ENCODE measurements at regions not wholly inside any gene's neighbourhood (a gene's known extent, or its start where the extent isn't known, plus 50 kb on each side); places are given as distances from the start of the nearest gene placed in this dataset.
"Not testable (repeated sequence)": the region's sequence is repeated elsewhere in the genome, so short reads cannot be mapped to it uniquely, and the experiment has no call there.

DNA sequence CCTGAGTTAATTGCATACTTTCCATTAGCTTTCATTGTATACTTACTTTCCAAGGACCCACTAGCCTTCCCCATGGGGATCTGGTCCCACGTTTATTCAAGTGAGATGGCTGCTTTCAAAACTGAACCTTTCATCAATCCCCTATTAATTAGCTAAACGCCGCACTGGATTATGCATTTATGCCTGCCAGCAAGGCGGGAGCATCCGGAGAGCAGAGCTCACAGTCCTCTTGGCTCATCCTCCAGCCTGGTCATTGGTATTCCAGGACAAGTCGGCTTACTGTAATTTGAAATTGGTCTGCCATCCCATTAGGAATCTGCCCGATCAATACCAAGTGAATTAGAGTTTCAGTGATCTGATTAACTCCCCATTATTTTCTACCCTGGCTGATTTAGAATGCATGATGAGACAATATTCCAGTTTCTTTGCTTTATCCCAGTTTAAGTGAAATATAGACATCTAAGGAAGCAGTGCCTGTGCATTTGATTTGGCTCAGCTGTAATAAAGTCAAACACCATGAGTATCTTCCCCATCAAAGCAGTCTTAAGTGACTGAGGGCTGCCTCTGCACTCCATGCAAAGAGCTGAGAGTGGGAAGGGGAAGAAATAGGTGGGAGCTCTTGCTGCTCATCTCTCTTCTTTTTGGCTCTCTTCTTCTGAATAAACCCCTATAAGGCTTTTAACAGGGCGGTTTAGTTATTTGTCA is 411.4 kb downstream of the GPAT3 start:
- in situ Hi-C loops (cut with HindIII; ENCODE audit: low sequenced_read_pairs): no loop called here
- TF ChIP-seq, protein P1, sequence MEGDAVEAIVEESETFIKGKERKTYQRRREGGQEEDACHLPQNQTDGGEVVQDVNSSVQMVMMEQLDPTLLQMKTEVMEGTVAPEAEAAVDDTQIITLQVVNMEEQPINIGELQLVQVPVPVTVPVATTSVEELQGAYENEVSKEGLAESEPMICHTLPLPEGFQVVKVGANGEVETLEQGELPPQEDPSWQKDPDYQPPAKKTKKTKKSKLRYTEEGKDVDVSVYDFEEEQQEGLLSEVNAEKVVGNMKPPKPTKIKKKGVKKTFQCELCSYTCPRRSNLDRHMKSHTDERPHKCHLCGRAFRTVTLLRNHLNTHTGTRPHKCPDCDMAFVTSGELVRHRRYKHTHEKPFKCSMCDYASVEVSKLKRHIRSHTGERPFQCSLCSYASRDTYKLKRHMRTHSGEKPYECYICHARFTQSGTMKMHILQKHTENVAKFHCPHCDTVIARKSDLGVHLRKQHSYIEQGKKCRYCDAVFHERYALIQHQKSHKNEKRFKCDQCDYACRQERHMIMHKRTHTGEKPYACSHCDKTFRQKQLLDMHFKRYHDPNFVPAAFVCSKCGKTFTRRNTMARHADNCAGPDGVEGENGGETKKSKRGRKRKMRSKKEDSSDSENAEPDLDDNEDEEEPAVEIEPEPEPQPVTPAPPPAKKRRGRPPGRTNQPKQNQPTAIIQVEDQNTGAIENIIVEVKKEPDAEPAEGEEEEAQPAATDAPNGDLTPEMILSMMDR (IDR thresholded peaks at IDR 0.05; ENCODE audit: low read depth, low read length): no peak
- H3K4me3 ChIP-seq (ENCODE audit: low read depth, low read length): no peak overlapping the region
- DNase-seq (ENCODE audit: low read depth, low spot score): no peak

DNA sequence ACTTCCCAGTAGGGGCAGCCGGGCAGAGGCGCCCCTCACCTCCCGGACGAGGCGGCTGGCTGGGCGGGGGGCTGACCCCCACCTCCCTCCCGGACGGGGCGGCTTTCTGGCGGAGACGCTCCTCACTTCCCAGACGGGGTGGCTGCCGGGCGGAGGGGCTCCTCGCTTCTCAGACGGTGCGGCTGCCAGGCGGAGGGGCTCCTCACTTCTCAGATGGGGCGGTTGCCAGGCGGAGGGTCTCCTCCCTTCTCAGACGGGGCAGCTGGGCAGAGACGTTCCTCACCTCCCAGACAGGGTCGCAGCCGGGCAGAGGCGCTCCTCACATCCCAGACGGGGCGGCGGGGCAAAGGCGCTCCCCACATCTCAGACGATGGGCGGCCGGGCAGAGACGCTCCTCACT is 407.8 kb downstream of the GPAT3 start:
- DNase-seq (ENCODE audit: low read depth, low spot score); in situ Hi-C loops (cut with HindIII; ENCODE audit: low sequenced_read_pairs); H3K4me3 ChIP-seq (ENCODE audit: low read depth, low read length): not testable (repeated sequence)

DNA sequence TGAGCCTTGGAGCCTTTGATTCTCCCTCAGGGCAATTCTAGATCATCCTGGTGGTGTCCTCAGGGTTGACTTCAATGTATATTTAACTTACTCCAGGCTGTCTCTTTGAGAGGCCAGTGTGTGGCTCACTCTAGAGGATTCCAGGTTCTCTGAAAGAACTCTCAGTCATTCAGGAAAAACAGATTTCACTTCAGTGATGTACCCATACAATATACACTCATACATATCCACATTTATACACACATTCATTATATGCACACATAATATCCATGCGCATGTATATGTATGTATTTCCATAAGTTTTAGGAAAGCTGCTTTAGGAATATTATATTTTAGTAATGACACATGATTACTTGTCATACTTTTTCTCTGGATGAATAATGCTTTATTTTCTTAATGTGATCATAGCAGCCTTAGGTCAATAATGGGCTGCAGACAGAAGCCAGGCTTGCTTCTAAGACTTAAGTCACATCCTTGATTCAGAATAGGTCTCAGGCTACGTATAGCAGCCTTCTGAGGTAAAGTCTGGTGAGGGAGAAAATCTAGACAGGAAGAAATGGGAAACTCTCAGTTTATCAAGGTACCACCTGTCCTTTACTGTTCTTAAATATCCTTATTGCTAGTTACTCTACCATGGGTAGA is 397.0 kb downstream of the GPAT3 start:
- in situ Hi-C loops (cut with HindIII; ENCODE audit: low sequenced_read_pairs): no loop called here
- TF ChIP-seq, protein P1 (IDR thresholded peaks at IDR 0.05; ENCODE audit: low read depth, low read length): no peak
- H3K4me3 ChIP-seq (ENCODE audit: low read depth, low read length): no peak overlapping the region
- no peak for DNase-seq (ENCODE audit: low read depth, low spot score)

DNA sequence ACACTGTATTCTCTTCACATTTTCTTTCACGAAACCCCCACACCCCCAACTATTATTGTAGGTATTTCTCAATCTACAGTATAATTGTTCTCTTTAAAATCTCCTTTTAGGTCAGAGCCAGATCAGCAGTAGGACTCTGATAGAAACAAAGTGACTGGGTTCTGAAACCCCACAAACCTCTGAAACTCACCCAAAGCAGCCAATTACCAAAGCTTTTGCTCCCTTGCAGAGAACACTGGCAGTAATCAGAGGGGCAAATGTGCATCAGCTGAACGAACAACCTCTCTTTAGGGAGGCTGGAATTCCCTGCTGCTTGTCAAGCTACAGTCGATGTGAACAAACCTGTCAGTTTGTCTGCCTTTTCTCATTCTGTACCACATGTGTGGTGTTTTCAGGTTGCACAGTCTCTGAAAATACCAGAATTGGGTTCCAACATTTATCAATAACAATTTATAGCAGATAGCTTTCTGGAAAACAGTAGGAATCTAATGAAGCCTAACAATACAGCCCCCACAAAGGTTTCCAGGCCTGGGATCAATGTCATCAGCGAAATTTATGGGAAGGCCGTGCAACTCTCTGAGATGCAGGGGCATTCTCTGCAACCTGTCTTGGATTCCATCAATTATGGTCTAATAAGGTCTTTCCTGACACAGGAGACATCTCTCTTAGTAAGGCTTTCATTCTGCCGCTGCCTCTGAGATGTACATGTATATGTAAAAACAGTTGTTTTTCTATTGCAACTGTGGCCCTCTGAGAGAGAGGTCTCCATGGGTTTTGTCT is 395.9 kb downstream of the GPAT3 start:
- no peak overlapping the region for H3K4me3 ChIP-seq (ENCODE audit: low read depth, low read length)
- in situ Hi-C loops (cut with HindIII; ENCODE audit: low sequenced_read_pairs): no loop called here
- no peak for DNase-seq (ENCODE audit: low read depth, low spot score)
- TF ChIP-seq, protein P1 (IDR thresholded peaks at IDR 0.05; ENCODE audit: low read depth, low read length): no peak

DNA sequence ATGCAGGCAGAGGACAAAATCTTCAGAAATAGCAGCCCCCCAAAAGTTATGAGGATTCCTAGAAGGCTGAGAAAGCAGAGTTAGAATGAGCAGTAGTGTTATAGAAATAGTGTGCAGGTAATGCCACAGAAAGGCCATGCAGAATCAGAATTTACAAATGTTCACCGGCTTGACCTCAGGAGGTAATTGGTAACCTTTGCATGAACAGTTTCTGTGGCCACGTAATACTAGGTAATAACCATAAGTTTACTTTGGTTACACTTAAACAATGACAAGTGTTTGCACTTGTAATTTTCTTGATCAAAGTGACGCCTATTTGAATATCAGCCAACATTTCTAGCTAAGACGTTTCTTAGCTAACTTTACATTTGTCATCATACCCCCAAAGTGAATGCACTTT is 393.6 kb downstream of the GPAT3 start:
- DNase-seq (ENCODE audit: low read depth, low spot score): no peak
- H3K4me3 ChIP-seq (ENCODE audit: low read depth, low read length): no peak overlapping the region
- TF ChIP-seq, protein P1 (IDR thresholded peaks at IDR 0.05; ENCODE audit: low read depth, low read length): no peak
- in situ Hi-C loops (cut with HindIII; ENCODE audit: low sequenced_read_pairs): no loop called here

DNA sequence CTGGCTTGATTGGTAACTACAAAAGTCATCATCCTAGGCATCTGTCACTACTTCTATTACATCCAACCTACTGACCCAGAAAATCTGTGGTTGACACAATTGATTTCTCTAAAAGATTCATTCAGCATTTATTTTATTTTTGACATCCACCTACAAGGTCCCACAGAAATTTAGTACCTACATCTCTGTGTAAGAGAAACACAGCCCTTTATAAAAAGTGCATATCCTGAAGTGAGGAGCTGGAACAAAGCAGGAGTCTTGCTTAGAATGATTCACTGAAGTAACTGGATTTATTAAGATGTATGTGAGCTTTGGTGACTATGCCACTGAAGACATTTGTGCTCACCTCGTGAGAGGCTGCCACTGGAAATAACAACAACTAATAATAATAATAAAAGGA is 391.0 kb downstream of the GPAT3 start:
- DNase-seq (ENCODE audit: low read depth, low spot score): no peak
- in situ Hi-C loops (cut with HindIII; ENCODE audit: low sequenced_read_pairs): no loop called here
- TF ChIP-seq, protein P1 (IDR thresholded peaks at IDR 0.05; ENCODE audit: low read depth, low read length): no peak
- no peak overlapping the region for H3K4me3 ChIP-seq (ENCODE audit: low read depth, low read length)

DNA sequence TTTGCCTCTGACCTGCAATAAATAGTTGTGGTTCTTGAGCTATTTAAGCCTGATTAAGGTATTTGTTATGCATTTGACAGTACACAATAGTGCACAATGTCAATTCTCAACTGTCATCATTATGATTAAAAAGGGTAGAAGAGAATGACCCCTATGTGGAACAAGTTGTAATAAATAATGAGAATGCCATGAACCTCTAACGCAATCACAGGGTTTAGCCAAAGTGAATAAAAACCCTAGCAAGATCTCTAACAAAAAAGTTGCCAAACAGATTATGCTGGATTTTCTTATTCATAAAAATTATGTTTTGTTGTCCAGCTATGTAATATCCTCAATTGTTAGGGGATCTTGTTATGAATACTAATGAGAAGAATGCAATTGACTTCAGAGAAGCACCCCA is 387.4 kb downstream of the GPAT3 start:
- in situ Hi-C loops (cut with HindIII; ENCODE audit: low sequenced_read_pairs): no loop called here
- DNase-seq (ENCODE audit: low read depth, low spot score): no peak
- H3K4me3 ChIP-seq (ENCODE audit: low read depth, low read length): no peak overlapping the region
- TF ChIP-seq, protein P1 (IDR thresholded peaks at IDR 0.05; ENCODE audit: low read depth, low read length): no peak
